ENCODE measurements at regions not wholly inside any gene's neighbourhood (a gene's known extent, or its start where the extent isn't known, plus 50 kb on each side); places are given as distances from the start of the nearest gene placed in this dataset.

GRCh38 chr7:19448091-19448490, 260.7 kb downstream of the POLR1F start:
- Histone ChIP-seq H2AFZ (no peak overlapping the region), H3K4me1 (ENCODE audit: insufficient read depth) (no peaks in the 10 kb centered on the region), H3K36me3 (ENCODE audit: insufficient read depth) (no peaks in the 10 kb centered on the region), H4K20me1 (replicated peaks; ENCODE audit: insufficient read depth) (no peaks in the 10 kb centered on the region), H3K27ac (ENCODE audit: low read depth) (no peak overlapping the region), H3K4me2 (no peak overlapping the region), H3K4me3 (no peak overlapping the region), H3K79me2 (replicated peaks; ENCODE audit: insufficient read depth) (no peaks in the 10 kb centered on the region), H3K9me2 (ENCODE audit: insufficient read depth) (no peaks in the 10 kb centered on the region), H3F3A (replicated peaks; ENCODE audit: low read depth) (no peaks in the 10 kb centered on the region), H3K27me3 (ENCODE audit: insufficient read depth) (no peaks in the 10 kb centered on the region)
- no peak for DNase-seq (ENCODE audit: low spot score)
- H3K36me3 Mint-ChIP-seq (ENCODE audit: low read depth), result no peaks in the 10 kb centered on the region
- H3K27me3 Mint-ChIP-seq (ENCODE audit: insufficient read depth, low read depth, poor library complexity), result no peaks in the 10 kb centered on the region
- H3K4me1 Mint-ChIP-seq, result no peaks in the 10 kb centered on the region
- TF ChIP-seq, protein P1, sequence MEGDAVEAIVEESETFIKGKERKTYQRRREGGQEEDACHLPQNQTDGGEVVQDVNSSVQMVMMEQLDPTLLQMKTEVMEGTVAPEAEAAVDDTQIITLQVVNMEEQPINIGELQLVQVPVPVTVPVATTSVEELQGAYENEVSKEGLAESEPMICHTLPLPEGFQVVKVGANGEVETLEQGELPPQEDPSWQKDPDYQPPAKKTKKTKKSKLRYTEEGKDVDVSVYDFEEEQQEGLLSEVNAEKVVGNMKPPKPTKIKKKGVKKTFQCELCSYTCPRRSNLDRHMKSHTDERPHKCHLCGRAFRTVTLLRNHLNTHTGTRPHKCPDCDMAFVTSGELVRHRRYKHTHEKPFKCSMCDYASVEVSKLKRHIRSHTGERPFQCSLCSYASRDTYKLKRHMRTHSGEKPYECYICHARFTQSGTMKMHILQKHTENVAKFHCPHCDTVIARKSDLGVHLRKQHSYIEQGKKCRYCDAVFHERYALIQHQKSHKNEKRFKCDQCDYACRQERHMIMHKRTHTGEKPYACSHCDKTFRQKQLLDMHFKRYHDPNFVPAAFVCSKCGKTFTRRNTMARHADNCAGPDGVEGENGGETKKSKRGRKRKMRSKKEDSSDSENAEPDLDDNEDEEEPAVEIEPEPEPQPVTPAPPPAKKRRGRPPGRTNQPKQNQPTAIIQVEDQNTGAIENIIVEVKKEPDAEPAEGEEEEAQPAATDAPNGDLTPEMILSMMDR (conservative IDR thresholded peaks at IDR 0.05; ENCODE audit: low read depth in 2 of 2), result no peak
- no peak for TF ChIP-seq ZNF331 (CRISPR knock-in tag; IDR thresholded peaks at IDR 0.05; ENCODE audit: low read depth)
- no peak for TF ChIP-seq POLR2AphosphoS5 (IDR thresholded peaks at IDR 0.05; ENCODE audit: low read depth)
- no peak for TF ChIP-seq CREB1 (CRISPR knock-in tag; IDR thresholded peaks at IDR 0.05; ENCODE audit: low read depth)
- TF ChIP-seq, protein P2, sequence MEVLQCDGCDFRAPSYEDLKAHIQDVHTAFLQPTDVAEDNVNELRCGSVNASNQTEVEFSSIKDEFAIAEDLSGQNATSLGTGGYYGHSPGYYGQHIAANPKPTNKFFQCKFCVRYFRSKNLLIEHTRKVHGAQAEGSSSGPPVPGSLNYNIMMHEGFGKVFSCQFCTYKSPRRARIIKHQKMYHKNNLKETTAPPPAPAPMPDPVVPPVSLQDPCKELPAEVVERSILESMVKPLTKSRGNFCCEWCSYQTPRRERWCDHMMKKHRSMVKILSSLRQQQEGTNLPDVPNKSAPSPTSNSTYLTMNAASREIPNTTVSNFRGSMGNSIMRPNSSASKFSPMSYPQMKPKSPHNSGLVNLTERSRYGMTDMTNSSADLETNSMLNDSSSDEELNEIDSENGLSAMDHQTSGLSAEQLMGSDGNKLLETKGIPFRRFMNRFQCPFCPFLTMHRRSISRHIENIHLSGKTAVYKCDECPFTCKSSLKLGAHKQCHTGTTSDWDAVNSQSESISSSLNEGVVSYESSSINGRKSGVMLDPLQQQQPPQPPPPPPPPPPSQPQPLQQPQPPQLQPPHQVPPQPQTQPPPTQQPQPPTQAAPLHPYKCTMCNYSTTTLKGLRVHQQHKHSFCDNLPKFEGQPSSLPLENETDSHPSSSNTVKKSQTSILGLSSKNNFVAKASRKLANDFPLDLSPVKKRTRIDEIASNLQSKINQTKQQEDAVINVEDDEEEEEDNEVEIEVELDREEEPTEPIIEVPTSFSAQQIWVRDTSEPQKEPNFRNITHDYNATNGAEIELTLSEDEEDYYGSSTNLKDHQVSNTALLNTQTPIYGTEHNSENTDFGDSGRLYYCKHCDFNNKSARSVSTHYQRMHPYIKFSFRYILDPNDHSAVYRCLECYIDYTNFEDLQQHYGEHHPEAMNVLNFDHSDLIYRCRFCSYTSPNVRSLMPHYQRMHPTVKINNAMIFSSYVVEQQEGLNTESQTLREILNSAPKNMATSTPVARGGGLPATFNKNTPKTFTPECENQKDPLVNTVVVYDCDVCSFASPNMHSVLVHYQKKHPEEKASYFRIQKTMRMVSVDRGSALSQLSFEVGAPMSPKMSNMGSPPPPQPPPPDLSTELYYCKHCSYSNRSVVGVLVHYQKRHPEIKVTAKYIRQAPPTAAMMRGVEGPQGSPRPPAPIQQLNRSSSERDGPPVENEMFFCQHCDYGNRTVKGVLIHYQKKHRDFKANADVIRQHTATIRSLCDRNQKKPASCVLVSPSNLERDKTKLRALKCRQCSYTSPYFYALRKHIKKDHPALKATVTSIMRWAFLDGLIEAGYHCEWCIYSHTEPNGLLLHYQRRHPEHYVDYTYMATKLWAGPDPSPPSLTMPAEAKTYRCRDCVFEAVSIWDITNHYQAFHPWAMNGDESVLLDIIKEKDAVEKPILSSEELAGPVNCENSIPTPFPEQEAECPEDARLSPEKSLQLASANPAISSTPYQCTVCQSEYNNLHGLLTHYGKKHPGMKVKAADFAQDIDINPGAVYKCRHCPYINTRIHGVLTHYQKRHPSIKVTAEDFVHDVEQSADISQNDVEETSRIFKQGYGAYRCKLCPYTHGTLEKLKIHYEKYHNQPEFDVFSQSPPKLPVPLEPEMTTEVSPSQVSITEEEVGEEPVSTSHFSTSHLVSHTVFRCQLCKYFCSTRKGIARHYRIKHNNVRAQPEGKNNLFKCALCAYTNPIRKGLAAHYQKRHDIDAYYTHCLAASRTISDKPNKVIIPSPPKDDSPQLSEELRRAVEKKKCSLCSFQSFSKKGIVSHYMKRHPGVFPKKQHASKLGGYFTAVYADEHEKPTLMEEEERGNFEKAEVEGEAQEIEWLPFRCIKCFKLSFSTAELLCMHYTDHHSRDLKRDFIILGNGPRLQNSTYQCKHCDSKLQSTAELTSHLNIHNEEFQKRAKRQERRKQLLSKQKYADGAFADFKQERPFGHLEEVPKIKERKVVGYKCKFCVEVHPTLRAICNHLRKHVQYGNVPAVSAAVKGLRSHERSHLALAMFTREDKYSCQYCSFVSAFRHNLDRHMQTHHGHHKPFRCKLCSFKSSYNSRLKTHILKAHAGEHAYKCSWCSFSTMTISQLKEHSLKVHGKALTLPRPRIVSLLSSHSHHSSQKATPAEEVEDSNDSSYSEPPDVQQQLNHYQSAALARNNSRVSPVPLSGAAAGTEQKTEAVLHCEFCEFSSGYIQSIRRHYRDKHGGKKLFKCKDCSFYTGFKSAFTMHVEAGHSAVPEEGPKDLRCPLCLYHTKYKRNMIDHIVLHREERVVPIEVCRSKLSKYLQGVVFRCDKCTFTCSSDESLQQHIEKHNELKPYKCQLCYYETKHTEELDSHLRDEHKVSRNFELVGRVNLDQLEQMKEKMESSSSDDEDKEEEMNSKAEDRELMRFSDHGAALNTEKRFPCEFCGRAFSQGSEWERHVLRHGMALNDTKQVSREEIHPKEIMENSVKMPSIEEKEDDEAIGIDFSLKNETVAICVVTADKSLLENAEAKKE (CRISPR knock-in tag; IDR thresholded peaks at IDR 0.05), result no peak
- TF ChIP-seq STAT1 (IDR thresholded peaks at IDR 0.05; ENCODE audit: unreplicated experiment), result no peak
- TF ChIP-seq, protein P3, sequence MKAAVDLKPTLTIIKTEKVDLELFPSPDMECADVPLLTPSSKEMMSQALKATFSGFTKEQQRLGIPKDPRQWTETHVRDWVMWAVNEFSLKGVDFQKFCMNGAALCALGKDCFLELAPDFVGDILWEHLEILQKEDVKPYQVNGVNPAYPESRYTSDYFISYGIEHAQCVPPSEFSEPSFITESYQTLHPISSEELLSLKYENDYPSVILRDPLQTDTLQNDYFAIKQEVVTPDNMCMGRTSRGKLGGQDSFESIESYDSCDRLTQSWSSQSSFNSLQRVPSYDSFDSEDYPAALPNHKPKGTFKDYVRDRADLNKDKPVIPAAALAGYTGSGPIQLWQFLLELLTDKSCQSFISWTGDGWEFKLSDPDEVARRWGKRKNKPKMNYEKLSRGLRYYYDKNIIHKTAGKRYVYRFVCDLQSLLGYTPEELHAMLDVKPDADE (IDR thresholded peaks at IDR 0.05), result no peak
- TF ChIP-seq REST (IDR thresholded peaks at IDR 0.05; ENCODE audit: unreplicated experiment), result no peak
- no peak for TF ChIP-seq EZH2 (IDR thresholded peaks at IDR 0.05; ENCODE audit: low read depth, unreplicated experiment)
- no peak for TF ChIP-seq EZH2phosphoT487 (IDR thresholded peaks at IDR 0.05; ENCODE audit: unreplicated experiment)
- TF ChIP-seq NANOG (IDR thresholded peaks at IDR 0.05; ENCODE audit: borderline replicate concordance), result no peak
- no peak for TF ChIP-seq ZNF114 (CRISPR knock-in tag; IDR thresholded peaks at IDR 0.05)
- no peak for TF ChIP-seq JUNB (IDR thresholded peaks at IDR 0.05; ENCODE audit: unreplicated experiment)
- ATAC-seq, result no peak
- no peak overlapping the region for H3K27ac Mint-ChIP-seq
- H3K4me3 Mint-ChIP-seq, result no peak overlapping the region
- no peaks in the 10 kb centered on the region for H3K9me3 Mint-ChIP-seq
